Left renal cortex interstitium (tissue), 4 donors: ENCODE measurements at regions not wholly inside any gene's neighbourhood (a gene's known extent, or its start where the extent isn't known, plus 50 kb on each side); places are given as distances from the start of the nearest gene placed in this dataset.
"Not testable (repeated sequence)": the region's sequence is repeated elsewhere in the genome, so short reads cannot be mapped to it uniquely, and the experiment has no call there.

Experiments used
- DNase-seq, 4 donors: peaks; one replicate each; pipeline ENCODE4 v3.0.0-alpha.2; 2013; ENCODE audit warnings: low read depth in 4 of 4, low spot score in 2 of 4, missing footprints in 1 of 4

DNA sequence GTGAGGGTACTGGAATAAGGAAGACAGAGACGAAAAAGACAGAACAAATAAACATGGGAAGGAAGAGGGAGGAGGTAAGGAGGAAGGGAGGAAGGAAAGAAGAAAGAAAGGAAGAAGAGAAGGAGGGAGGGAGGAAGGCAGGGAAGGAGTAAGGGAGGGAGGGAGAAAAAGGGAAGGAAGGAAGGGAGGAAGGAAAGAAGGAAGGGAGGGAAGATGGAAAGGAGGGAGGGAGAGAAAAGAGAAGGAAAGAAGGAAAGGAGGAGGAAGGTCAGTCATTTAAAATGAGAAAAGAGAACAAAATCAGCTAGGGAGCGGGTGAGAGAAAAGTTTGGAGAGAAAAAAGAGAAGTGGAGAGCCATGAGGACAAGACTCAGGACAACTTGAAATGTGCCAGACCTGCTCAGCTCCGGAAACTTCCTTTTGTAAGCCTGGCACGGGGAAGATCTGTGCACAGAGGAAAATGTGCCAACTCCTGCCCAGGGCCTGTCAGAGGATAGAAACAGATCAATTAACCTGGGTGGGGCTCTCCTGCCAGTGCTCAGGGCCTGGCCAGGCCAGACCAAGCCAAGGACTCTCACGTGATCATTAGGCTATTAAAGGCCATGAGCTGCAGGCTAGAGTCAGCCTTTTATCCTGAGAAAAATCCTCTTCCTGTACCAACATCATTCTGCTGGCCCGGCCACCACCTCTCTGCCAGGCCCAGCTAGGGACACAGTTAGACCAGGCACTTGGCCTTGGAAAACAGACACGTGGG, 50.1 kb upstream of the BCL6 start:
- DNase-seq = no peak

DNA sequence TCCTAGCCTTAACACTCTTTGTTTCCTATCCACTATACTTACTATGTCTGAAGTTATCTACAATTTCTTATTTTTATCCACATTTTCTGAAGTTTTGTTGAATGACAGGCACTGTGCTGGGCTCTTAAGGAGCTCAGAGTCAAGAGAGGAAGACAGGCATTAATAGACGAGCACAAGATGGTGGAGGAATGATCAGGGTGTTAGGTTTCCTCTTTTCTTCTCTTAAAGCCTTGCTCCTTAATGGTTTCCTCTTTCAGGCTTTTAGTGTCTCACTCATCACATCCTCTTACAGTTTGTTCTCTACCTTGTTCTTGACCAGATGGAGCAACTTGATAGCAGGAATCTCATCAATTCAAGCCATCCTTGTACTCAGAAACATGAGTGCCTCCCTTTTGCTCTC, 52.9 kb upstream of the BCL6 start:
- DNase-seq = no peak

DNA sequence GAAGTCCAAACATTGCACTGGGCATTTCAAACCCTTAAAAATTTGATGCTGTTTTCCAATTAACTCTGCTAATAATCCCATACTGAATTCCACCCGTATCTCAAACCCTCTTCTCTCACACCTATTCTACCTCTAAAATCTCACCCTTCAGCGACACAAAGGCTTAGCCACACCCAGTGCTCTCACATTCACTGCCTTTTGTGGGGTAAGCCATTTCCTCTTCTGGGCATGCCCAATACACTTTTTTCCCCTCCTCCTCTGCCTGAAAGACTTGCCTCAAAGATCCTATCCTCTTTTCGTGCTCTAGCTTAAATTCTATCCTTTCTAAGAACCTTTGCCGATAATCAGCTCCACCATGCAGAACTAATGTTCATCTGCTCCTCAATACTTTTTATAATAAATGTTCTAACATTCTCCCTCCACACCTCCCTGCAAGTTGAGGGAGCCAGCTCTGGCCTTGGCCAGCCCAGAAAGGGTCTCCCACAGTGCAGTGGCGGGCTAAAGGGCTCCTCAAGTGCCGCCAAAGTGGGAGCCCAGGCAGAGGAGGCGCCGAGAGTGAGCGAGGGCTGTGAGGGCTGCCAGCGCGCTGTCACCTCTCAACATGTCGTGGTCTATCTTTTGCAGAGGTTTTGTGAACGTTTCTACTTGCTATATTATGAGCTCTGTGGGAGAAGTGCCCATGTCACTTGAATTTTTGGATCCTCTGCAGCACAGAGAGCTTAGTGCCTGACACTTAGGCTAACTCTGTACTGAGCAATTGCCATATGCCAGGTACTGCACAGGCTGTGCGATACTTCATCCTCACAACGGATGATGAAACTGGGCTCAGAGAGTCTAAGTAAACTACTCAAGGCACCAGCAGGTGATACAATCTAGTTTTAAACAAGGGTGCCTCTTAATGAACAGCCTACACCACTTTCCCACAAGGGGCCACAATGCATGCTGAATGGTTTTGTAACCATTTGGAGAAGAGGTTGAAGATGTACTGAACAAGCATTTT, 53.6 kb upstream of the BCL6 start:
- no peak for DNase-seq

DNA sequence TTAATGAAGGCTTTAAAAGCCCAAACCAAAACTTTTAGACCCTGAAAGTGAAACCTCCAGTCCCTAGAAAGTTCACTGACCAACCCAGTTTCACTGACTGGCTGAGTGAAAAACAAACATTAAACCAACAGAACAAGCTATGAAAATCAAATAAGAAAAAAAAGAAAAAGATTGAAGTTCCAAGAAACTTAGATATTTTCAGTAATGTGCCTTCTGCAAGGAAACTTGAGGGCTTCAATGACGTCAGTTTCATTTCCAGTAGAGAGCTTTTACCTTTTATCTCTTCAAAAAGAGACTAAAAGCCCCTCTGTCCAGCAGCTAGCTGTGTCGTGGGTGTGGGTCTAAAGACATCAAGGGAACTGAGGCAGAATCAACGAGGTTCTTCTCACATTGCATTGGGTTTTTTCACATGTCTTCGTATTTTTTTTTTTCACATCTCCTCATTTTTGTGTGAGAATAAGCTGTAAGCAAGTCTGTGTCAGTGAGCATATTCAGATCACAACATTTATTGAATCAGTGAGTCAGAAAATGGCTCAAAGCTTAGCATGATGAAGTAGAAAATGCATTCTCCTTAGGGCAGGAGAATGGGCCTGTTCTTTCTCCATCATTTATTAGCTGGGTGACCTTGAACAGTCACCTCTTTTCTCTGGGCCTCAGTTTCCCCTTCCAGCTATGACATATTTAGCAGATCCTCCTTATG, 54.8 kb upstream of the BCL6 start:
- DNase-seq = no peak

DNA sequence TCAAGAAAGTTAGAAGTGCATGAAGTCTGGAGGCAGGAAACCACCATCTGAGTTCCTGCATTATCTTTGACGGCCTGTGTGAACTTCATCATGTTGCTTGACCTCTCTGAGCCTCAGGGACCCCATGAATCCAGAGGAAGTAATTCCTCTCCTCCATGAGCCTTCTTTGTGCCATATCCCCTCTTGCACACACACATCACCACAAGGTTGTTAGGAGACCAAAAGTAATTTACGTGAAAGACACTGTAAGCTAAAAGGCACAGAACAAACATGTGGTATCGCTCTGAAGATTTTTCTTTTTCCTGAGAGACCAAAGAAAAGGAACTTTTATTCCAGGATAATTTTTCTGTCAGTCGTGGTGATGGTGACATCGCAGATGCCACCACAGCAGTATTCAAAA, 55.9 kb upstream of the BCL6 start:
- DNase-seq = no peak

DNA sequence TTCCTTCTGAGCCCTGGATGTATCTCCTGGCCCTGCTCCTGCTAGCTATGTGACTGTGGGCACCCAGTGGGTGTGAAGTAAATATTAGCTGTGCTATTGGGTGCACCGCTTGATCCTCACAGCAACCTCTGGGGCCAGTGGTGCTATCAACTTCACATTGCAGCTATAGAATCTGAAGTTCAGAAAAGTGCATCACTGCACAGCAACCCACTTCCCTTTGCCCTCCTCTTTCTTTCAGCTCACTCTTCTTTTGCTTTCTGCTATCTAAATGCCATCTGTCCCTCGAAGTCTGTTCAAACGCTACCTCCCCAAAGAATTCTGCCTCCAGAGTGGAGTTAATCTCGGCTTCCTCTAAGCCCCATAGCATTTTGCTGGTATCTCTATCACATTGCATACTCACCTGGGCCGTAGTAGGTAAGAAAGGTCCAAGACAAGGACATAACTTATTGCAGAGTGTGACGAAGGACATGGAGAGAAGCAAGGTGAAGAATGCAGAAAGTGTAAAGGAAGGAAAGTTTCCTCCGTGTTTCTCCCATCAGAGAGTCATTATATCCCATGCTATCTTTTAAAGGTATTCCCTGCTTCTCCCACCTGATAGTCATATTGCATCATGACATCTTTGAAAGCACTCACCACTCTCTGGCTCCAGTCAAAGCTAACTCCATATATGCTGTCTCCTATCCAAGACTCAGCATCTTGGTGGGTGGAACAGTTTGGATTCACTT, 57.1 kb upstream of the BCL6 start:
- no peak for DNase-seq

DNA sequence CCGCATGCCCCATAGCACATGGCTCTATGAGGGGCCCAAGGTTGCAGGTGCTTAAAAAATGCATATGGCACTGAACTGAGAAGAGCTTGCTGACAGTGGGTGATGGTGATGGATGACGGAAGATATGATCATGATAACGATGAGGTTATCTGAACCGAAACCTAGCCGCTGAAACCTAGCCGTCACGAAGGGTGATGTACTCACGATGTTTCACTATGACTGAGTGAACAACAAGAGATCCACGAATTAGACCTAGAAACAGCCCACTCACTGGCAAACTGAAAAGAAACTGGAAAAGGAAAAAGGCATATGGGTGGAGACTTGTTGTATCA, 57.6 kb upstream of the BCL6 start:
- no peak for DNase-seq

DNA sequence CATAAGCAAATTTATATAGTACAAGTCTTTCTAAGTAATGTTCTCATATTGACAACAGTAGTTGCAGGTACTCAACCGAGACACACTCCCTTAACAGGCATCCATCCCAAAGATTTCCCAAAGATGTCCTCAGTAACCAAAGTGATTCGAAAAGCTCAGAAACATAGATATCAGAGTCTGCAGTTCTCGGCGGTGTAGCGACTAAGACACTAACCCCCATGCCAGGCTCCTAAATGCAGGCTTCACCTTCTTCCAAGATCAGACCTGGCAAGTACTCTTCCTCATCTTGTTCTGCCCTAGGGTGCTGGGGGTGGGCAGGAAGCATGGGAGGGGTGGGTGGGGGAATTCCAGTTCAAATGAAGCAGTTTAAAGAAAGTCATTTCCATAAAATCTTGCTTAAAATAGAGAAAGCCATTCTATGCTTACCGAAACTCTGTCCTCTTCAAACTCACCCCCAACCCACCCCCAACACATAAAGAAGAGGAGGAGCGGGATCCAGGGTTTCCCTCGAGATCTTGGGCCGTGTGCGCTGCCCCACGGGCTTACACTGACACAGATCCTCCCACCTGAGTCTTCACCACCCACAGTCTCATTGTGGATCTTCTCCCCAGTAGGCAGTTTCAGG, 59.0 kb upstream of the BCL6 start:
- DNase-seq = no peak

DNA sequence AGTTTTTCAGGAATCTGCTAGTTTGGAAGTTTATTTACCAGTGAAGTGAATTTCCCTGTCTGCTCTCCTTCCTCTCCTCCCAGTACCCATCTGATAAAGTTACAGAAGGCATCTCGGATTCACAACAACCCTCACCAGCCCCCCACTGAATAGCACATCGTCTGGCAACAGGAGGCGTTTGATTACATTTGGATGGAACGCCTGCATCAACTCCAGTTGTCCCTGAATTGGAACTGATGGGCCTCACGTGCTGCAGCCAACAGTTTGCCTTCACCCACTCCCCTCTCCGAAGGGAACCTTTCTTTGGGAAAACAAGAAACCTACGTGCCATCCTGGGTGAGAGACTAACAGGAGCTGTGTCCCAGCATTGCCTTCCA, 59.5 kb upstream of the BCL6 start:
- DNase-seq = no peak

DNA sequence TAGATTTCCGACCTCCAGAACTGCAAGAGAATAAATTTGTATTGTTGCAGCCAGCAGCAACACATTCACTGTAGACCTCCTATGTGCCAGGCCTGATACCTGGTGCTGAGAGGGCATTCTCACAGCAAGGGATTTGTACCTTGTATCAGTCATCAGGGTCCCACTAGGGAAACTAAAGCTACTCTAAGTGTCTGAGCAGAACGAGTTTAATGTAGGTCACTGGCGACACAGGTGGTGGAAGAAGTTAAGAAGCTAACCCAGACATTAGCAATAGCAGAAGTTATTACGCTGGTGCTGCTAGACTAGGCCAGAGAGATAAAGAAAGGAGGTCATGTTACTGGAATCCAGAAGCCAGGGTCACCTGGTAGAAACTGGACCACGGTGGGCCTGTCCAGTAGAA, 60.5 kb upstream of the BCL6 start:
- no peak for DNase-seq

DNA sequence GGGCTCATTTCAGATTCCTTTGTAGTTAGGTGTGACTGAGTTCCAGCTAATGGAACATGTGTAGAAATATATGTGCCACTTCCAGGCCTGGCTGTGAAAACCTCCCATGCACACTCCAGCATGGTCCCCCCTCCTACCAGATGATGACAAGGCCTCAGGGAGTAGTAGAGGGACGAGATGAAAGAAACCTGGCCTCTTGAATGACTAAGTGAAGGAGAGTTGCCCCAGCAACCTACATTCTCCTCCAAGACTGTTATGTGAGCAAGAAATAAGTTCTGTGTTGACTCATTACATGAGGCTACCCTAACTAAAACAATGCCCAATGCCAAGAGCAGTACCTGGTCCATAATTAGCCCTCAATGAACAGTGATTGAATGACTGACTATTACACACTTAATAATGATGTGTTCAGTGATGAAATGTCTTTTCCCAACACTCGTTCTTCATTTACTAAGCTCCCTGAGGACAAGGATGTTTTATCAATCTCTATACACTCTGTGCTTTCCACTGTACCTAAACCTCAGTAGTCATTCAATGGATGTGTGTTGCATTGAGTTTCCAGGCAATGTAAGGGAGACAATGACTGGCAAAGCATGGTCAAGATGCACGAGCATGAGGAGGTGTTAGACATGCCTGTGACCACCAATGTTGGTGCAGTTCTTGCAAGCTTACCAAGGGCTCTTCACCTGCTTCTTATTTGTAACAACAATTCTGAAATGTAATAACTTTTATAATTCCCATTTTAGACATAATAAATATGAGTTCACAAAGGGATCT, 62.0 kb upstream of the BCL6 start:
- no peak for DNase-seq

DNA sequence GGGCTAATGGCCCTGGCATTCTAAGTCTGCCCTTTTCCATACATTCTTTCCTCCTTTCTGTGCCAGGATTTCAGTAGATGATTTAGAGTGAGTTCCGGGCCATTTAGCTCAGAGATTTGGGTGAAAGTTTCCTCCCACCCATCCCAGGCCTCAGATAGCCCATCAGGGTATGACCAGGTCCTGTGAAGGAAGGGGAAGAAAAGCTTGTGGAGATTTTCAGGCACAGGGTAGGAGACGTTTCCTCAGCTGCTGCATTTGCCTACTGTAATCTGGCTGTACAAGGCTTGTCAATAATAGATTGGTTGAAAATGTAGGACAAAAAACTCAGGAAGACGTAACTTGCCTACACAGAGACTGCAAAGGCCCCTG, 63.2 kb upstream of the BCL6 start:
- peak; percentile 34 to 74 (median 51) for DNase-seq

DNA sequence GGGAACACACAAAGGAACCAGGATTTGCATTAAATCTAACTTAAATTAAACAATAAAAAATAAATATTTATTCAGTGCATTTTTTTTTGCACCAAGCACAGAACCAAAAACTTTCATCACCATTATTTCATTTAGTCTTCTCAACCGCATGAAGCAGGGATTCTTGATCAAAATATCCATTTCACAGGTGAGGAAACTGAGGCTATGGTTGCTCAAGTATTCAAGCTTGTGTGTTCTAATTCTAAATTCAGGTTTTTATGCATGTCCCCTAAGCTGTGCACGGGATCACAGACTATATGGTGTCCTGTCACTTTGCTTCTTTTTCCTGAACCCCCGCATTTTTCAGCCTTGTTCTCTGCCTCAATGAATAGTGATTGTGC, 64.3 kb upstream of the BCL6 start:
- no peak for DNase-seq

DNA sequence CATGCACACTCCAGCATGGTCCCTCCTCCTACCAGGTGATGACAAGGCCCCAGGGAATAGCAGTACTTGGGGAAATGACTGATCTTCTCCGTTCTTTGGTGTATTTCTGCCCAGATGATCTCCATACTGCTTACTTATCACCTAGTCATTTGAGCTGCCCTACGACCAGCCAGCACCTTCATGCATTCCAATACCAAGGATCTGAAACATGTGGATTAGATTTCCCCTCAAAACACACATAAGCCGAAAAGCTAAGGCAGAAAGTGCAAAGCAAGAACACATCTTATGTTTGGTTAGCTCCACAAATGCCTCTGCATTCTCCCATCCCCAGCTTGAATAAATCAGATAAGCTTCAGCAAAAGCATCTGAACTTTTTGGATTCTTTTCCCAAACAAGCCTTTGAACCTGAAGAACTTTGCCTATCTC, 64.8 kb upstream of the BCL6 start:
- no peak for DNase-seq

DNA sequence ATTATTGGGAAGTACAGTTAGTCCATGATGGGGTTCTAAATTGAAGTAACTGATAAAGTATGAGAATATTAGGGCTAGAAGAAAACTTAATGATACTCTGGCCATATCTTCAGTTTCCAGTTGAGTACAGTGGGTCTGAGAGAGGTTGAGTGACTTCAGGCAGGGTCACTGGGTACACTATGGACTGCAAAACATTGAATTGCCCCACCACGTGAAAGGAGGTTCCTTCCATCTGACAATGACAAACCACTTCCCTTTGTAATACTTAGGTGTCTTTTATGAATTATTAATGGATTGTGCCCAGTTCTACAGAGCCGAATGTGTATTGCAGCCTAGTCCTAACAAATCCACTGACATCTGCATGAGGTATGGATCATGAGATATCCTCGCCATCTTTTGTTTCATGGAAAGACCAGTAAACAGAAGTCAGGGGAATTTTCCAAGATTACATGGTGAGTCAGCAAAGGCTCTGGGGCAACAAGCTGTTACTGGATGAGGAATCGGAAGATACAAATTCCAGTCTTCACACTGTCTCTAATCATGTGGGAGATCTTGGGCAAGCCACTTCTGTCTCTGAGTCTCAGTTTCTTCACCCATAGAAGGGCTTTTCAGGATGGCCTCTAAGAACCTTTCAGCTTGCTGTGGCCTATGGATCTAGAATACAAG, 66.5 kb upstream of the BCL6 start:
- DNase-seq = no peak

DNA sequence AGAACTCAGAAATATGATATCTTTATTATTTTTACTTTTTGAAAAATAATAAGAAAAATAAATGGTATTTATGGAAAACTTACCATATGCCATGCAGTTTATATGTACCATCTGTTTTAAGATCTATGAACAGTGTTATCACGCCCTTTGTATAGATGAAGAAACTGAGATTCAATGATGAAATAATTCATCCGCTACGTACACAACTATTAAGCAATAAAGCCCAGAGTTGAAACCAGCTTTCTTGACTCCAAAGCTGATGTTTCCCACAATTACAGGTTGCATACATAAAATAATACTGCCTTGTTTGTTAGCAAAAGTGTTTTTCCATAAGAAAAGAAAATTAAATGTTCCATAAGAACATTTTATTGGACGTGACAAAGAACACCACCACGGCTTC, 67.2 kb upstream of the BCL6 start:
- DNase-seq = no peak

DNA sequence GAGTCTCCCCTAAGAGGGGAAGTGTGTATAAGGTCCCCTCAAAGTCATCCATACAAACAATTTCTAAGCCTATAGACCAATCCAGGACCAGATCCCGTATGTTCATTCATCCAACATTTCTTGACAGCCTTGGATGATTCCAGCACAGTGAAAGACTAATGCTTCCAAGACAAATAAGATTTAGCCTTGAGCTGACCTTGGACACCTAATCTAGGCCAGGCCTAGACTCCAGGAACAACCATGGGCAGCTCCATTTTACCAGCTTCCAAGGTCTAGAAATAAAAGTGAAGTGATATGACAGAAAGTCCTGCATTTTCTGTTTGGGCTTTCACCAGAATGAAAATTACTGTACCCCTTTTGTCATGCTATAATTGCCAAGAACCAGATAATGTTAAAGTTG, 67.9 kb upstream of the BCL6 start:
- DNase-seq = no peak

DNA sequence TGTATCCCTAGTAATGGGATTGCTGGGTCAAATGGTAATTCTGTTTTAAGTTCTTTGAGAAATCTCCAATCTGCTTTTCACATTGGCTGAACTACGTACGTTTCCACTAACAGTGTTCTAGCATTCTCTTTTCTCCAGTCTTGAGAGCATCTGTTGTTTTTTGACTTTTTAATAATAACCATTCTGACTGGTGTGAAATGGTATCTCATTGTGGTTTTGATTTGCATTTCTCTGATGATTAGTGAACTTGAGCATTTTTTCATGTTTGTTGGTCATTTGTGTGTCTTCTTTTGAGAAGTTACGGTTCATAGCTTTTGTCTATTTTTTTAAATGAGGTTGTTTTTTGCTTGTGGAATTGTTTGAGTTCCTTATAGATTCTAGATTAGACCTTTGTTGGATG, 72.5 kb upstream of the BCL6 start:
- not testable (repeated sequence) for DNase-seq
